OCI-M1 (cell line): ENCODE measurements at regions not wholly inside any gene's neighbourhood (a gene's known extent, or its start where the extent isn't known, plus 50 kb on each side); places are given as distances from the start of the nearest gene placed in this dataset.

Source experiments
- DNase-seq: peaks from one replicate; lab custom pipeline; 2025; lab: John Stamatoyannopoulos, UW

DNA sequence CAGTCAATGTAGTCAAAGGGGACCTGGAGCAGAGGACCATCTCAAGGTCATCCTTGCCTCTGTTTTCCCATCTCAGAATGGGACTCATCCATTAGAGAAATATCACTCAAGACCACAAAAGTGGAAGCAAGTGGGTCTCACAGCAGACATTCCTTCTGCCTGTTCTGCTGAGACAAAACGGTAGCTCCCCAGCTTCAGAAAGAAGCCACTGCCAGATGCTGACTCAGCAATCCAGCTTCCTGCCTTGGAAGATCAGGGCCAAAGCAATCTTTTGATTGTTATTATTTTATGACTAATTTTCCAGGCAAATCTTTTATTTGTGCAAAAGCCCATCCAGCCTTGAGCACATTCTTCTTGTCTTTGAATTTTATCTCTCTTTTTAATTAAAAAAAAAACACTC, 86.8 kb downstream of the CCT6B start:
- no peak for DNase-seq

DNA sequence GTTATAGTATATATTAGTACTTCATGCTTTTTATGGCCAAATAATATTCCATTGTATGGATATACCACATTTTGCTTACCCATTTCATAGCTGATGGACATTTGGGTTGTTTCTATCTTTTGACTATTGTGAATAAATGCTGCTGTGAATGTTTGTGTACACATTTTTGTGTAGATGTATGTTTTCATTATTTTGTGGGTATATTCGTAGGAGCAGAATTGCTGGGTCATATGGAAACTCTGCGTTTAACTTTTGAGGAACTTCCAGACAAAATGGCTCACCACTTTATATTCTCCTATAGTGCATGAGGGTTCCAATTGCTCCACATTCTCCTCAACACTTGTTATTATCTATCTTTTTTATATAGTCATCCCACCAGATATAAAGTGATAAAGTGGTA, 88.6 kb downstream of the CCT6B start:
- DNase-seq: no peak

- no peak for DNase-seq
These were observed 91.6 kb downstream of the CCT6B start for GRCh38 chr17:34869641-34870040.

DNA sequence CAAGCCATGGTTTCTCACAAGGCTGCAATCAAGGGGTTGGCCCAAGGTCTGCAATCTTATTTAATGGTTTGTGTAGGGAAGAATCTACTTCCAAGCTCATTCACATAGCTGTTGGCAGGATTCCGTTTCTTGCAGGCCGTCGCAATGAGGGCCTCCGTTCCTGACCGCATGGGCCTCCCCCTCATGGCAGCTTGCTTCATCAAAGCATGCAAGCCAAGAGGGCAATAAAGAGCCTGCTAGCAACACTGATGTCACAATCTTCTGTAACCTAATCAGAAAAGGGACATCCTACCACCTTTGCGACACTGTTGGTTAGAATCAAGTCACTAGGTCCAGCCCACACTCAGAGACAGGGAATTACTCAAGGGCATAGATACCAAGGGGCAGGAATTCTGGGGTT, 95.5 kb downstream of the CCT6B start:
- DNase-seq: peak; percentile 16

GRCh38 chr17:34862384-34862783, 98.9 kb downstream of the CCT6B start:
- no peak for DNase-seq

- no peak for DNase-seq
These were observed 99.4 kb downstream of the CCT6B start for GRCh38 chr17:34861864-34862263.

DNA sequence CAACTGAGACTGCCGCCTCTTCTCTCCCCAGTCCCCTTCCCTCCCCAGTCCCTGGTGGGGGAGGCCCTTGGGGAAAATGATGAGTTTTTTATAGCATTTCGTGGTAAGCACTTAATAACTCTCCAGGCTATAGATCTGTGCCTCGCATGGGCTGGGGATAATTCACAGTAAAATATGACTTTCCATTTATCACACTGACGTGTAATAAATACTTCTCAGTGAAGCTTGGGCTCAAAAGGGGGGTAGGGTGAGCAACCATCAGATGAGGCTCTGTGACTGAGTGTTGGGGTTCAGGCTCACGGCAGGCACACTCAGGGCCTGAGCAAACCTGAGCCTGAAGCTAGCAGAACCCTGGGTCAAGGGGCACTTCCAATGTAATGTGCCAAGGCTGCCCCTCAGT, 101.6 kb downstream of the CCT6B start:
- DNase-seq: no peak

GRCh38 chr17:34858591-34859565, 102.4 kb downstream of the CCT6B start:
- DNase-seq: peak; percentile 43

- DNase-seq: no peak
These were observed 107.3 kb downstream of the CCT6B start for GRCh38 chr17:34853924-34854323.

DNA sequence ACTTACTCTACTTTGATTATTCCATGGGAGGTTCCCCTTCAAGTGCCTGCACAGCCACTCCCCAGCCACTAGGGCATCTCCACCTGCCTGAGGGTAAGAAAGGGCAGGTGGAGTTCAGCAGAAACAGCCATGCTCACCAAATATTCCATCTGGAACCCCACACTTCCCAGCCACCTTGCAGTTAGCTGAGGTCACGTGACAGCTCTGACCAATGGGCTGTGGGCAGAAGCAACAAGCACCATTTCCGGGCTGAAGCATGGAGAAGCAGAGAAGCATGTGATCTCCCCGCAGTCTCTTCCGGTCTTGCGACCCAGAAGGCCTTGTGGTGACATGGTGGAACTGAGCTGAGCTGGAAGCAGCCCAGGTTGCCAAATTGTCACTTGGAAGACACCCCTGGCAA, 108.6 kb downstream of the CCT6B start:
- DNase-seq: peak; percentile 11

- DNase-seq: no peak
These were observed 109.2 kb downstream of the CCT6B start for GRCh38 chr17:34851961-34852540.

GRCh38 chr17:34850964-34851363, 110.3 kb downstream of the CCT6B start:
- no peak for DNase-seq

DNA sequence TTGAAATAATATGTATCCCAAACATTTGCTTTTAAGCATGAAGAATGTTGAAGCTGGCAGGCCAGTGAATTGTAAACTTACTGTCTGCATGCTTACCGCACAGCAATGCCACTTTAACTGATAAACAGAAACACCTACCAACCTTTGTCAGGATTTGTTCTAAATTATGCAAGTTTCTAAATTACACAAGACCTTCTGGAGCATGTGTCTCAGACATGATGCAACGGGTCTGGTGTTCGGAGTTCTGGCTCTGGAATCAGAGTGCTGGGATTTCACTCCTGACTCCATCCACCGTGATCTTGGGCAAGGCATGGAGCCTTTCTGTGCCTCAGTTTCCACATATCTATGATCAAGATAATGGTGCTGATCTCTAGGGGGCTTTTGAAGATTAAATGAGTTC, 111.2 kb downstream of the CCT6B start:
- DNase-seq: no peak

- peak; percentile 42 for DNase-seq
These were observed 113.3 kb downstream of the CCT6B start for GRCh38 chr17:34847938-34848337.

DNA sequence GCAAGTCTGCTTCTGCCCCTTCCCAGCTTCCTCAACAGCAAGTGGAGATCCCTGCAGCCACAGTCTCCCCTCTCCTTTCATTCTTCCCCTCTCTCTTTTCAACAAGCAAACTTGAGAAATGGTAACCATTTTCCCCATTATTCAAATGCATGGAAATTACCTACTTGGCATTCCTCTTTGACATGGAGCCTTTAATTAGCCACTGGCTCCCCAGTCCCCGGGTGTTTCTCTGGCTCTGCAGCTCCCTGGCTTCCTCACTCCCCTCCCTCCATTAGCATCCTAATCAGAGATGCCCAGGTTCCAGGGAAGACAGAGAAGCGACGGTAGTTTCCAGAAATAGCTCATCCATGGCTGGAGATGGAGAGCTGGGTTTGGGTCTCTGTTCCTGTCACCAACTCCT, 116.0 kb downstream of the CCT6B start:
- no peak for DNase-seq

- DNase-seq: no peak
These were observed 117.6 kb downstream of the CCT6B start for GRCh38 chr17:34843682-34844081.

DNA sequence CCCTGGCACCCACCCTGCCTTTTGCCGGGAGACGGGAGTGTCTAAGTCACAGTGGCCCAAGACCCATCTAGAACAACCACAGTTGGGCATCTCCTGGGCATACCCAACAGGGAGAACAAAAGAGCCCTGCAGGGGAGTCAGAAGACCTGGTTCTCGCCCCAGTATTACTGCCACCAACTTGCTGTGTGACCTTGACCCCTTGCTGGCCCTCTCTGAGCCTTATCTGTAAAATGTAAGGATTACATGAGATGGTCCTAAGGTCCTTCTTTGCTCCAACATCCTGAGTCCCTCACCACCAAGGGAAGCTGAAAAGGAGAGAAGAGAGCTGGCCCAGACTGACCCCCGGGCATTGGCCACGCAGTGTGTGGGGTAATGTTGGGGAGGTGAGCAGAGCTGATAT, 119.0 kb downstream of the CCT6B start:
- no peak for DNase-seq

- DNase-seq: peak; percentile 10
These were observed 119.8 kb downstream of the CCT6B start for GRCh38 chr17:34841467-34841866.

DNA sequence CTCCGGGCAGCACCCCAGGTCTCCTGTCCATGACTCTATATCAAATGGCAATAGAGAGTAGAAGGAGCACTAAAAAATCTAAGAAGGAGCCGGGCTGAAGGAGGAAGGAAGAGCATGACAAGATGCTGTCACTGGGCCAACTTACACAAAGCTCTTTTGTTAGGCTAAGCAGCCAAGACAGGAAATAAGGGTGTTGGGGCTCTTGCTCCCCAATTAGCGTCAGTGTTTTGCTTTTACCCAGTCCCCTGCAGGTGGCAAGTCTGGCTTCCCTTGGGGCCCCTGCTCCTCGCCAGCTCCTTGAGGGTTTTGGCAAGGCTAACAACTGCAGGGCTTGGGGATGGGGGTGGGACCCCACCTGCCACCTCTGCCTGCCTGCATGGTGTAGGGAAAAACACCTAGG, 120.5 kb downstream of the CCT6B start:
- DNase-seq: no peak

DNA sequence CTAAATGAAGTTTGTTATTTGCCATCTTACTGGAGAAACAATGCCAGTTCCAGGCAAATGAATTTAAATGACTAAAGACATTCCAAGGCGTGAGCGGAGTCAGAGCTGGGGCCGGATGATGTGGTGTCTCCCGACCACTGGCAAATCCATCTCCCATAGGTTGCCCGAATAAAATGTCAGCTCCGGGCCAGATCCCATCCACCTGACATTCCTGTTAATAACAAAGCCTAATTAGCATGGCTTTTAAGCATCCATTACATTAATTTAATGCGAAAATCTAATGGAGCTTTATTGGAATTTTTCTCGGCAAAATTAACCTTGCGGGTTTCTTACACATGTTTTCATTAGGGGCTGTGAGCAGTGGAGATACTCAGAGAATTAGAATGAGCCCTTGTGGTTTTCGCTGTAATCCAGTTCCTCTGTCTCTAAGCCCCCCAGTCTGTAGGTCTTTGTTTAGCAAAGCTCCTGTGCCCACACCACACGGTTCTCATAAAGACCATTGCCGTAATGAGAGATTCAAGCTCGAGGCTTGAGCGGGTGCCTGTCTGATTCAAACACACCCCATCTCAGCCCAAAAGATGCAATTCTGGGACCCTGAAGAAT, 123.3 kb downstream of the CCT6B start:
- no peak for DNase-seq

- DNase-seq: no peak
These were observed 128.9 kb downstream of the CCT6B start for GRCh38 chr17:34832376-34832775.

DNA sequence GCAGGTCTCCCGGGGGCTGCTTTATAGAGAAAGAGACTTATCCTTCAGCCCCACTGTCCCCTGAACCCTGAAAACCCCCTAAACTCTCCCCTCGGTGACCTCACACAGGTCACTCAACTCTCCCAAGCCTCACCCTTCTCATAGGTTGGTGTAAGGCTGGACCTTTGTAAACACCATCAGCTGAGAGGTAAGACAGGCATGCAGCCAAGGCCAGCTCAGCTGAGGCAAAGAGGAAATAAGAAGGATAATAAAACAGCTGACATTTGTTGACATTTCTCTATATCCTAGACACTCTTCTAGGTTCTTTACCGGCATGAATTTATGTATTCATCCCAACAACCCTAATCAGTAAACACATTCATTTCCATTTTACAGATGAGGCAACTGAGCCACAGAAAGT, 134.3 kb downstream of the CCT6B start:
- DNase-seq: no peak

DNA sequence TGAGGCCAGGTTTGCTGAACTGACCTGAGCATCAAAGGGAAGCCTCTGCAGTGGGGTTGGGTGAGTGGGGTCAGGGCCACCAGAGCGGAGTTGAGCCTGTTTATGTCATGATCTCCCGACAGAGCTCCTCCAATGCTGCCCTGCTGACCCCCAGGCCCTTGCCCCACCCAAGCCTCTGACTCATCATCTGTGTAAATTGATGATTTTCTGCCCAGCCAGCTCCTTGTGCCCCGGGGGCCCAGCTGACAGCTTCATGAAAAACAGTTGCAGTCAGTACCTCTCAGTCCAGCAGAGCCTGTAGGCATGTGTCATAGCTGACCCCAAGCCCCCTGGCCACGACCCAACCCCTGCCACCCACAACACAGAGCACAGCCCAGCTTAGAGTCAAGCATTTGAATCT, 134.9 kb downstream of the CCT6B start:
- DNase-seq: no peak
